ENCODE measurements at regions not wholly inside any gene's neighbourhood (a gene's known extent, or its start where the extent isn't known, plus 50 kb on each side); places are given as distances from the start of the nearest gene placed in this dataset.

DNA sequence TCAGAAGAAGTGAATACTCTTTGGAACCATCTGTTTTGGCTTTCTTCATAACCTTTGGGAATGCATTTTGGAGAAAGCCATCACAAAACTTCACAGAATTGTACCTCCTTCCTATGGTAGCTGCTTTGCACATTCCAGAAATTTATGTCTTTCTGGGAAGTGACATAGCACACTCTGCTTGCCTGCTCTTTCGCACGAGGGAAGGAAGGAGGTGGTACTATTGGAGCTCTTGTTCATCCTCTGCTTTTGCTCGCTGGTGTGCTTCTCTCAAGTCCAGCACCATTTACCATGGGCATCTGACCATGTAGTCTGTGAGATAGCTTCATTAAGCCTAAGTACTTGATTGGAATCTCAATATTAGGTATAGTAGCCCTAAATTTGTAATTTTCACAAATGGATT lies 473.3 kb upstream of the SLC35B3 start:
- TF ChIP-seq, protein P1, sequence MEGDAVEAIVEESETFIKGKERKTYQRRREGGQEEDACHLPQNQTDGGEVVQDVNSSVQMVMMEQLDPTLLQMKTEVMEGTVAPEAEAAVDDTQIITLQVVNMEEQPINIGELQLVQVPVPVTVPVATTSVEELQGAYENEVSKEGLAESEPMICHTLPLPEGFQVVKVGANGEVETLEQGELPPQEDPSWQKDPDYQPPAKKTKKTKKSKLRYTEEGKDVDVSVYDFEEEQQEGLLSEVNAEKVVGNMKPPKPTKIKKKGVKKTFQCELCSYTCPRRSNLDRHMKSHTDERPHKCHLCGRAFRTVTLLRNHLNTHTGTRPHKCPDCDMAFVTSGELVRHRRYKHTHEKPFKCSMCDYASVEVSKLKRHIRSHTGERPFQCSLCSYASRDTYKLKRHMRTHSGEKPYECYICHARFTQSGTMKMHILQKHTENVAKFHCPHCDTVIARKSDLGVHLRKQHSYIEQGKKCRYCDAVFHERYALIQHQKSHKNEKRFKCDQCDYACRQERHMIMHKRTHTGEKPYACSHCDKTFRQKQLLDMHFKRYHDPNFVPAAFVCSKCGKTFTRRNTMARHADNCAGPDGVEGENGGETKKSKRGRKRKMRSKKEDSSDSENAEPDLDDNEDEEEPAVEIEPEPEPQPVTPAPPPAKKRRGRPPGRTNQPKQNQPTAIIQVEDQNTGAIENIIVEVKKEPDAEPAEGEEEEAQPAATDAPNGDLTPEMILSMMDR (CRISPR knock-in tag; IDR thresholded peaks at IDR 0.05), result no peak
- TF ChIP-seq ELF3 (CRISPR knock-in tag; IDR thresholded peaks at IDR 0.05), result no peak

All from HepG2 (cell line).